Hematopoietic multipotent progenitor cell treated with erythropoietin and hydrocortisone succinate and interleukin-3 and kit ligand, for 6 days (in vitro differentiated cells): ENCODE measurements at regions not wholly inside any gene's neighbourhood (a gene's known extent, or its start where the extent isn't known, plus 50 kb on each side); places are given as distances from the start of the nearest gene placed in this dataset.
"Not testable (repeated sequence)": the region's sequence is repeated elsewhere in the genome, so short reads cannot be mapped to it uniquely, and the experiment has no call there.

Experiments used
- DNase-seq: peaks from one replicate; pipeline ENCODE4 v3.0.0-alpha.2; 2015

DNA sequence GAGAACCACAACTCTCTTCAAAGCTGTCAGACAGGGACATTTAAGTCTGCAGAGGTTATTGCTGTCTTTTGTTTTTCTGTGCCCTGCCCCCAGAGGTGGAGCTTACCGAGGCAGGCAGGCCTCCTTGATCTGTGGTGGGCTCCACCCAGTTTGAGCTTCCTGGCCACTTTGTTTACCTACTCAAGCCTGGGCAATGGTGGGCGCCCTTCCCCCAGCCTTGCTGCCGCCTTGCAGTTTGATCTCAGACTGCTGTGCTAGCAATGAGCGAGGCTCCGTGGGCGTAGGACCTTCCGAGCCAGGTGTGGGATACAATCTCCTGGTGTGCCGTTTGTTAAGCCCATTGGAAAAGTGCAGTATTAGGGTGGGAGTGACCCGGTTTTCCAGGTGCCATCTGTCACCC is 822.1 kb downstream of the KCNMA1 start:
- DNase-seq = not testable (repeated sequence)

DNA sequence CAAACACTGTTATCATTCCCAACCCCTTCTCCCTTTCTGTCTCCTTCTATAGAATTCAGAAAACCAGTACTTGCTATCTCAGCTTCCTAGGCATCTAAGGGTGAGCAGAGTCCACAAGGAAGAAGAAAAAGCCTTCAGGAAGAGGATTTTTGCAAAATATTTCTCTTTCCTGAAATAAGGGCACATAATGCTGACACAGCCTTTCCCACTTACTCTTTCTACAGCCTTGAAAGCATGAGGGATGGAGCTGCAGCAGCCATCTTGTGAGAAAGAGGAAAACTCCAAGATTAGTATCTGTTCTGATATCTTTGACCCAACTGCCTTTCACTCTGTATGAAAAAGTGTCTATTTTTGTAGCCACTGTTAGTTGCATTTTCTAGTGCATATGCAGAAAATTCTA is 826.2 kb downstream of the KCNMA1 start:
- no peak for DNase-seq

DNA sequence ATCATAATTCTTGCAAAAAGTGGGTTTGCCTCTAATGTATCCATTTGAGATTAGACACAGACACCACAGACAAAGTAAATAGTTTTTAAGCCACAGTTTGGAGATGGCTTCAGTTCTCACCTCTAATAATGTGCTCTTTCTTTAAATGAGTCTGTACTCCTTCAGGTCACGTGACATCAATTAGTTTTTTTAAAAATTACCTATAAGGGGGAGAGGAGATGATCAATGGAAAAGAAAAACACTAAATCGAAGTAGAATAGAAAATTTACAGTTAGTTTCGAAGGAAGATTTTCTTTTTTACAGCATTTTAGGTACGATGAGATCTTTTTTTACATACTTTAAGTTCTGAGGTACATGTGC is 849.2 kb downstream of the KCNMA1 start:
- DNase-seq = no peak

DNA sequence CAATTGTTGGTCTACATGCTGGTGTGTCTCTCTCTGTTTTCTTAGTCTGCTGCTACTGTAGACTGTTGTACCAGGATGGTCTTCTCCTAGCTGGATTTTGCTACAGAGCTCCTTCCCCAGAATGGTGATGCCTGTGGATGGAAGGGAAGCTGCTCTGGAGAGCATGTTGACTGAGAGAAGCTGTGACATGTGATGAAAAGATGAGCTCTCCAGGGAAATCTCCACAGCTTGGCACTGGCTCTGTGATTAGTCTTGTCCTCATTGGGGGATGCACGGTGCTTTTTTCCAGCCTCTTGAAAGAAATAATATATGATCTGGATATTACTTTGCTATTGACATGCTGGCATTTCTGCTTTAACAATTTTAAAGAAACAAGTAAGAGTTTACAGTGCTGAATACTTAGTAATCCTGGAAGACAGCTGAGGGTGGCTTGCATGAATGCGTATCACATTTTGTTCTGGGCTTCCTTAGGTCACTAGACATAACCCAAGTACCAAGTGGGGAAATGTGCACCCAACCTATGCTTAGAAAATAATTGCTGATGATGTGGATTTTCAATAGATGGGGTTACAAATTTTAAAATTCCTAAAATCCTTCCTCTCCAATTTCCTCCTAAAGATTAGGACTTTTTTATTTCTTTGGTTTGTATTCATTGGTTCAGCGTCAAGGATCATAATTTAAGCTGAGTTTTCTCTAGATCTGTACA is 849.7 kb downstream of the KCNMA1 start:
- DNase-seq = no peak

DNA sequence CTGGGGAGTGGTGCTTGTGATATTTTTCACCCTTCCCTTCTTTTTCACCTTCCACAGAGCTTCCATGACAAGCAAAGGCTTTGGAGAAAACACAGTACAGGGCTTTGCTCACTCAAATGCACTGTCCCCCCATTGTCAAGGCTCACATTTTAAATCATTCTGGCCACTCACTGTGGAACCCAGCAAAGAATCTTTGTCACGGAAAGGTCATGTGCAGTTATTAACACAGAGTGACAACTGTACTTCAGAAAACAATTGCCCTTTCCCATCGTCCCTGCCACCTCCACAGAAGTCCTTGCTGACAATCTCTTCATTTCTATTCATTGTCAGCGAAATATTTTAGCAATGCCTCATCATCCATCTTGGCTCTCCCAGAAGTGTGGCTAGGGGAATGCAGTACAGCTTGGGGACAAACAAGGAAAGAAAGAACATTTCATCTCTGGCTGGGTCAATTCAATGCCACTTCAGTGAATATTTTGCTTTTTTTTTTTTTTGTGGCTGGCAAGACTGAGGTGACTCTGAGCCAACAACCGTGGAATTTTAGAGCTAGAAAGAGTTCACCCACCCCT is 851.0 kb downstream of the KCNMA1 start:
- no peak for DNase-seq

DNA sequence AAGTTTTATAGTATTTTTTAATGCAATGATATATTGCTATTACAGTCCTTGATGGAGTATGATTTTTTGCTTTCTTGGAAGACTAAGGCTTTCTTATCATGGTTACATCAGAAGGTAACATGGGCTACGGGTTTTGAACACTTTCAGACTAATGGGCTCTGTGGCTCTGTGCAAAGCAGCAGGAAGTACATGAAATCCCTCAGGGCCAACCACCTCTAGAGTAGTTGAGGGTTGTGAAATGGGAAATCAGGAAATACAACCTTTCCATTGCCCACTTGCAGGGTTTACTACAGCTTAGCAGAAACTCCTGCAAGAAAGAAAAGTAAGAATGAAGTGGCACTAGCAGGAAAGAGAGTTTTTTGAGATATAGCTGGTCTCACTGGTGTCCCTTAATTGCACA is 853.5 kb downstream of the KCNMA1 start:
- DNase-seq = peak; percentile 2

DNA sequence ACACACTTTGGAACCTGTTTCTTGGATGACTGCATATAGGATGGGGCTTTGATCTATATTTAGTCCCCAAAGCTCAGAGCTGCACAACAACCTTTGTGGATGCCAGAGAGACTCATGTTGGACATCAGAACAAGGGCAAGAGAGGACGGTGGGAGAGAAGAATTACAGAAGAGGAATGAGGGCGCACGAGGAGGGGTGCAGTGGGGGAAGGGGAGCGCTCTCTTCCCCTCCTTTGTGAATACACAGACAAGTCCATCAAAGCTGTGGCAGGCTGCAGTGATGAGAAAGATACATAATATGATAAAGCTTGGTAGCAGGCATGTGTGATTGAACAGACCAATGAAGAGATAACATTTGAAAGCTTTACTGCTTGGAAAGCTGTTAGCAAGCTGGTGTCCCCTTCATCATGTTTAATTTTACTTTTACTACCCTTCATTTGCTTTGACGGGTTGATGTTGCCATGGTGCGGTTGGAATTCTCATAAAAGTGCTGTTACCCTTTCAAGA is 857.8 kb downstream of the KCNMA1 start:
- no peak for DNase-seq

DNA sequence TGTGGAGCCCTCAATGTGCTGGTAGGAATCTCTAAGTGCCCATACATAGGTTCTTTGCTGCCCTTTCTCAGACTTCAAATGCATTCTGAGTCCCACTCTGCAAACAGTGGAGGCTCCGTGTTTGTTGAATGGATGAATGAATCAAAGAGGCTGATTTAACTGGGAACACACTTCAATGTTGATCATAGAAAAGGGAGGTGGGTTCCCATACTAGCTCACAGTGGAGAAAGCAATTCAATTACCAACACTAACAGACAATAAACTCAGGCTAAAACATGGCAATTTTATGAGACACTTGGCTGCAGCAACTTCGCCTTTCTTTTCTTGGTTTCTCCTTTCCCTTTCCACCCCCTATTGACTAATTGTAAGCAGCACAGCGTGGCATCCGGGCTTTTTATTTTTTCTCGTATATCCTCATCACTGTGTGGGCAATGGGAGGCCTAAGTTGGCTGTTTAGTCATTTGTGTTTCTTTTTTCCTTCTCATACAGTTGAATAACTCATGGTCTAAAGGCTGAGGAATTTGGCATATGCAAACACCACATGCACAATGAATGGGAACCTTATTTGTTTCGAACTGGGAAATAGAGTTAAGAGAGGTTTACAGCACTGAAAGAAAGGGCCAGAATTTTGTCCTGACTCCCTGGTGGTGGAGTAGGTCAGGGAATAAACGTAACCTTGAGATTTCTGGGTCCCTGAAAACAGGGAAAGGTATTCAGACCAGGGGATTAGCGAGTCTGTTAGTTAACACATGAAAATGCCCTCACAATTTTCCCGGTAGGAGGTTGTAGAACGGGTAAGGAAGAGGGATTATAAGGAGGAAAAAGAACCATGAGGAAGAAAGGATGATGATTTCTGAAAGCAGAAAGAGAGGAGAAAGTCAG is 858.5 kb downstream of the KCNMA1 start:
- no peak for DNase-seq

DNA sequence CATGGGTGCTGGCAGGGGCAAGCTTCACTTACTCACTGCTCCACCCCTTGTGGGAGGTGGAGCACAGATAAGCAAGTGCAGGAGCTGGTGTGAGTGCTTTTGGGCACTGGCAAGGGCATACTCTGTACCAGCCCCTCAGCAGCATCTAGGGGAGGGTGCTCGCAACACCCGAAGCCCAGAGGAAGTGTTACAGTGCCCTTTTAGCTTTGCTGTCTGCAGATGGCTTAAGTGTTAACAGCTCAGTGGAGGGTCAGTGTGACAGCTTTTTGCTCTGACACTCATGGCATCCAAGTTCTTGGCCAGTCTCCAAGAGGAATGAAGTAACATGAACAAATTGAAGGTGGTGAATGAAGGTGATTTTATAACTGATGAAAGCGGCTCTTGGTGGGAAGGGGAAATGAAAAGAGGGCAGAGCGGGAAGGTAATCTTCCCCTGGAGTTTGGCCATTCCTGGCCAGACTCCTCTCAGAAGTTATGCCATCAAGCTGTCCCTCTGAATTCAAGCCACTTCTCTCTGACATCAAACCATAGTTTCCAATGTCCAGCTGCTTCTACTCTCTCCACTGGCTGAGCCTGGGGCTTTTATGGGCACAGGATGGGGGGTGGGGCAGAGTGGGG is 862.5 kb downstream of the KCNMA1 start:
- no peak for DNase-seq

DNA sequence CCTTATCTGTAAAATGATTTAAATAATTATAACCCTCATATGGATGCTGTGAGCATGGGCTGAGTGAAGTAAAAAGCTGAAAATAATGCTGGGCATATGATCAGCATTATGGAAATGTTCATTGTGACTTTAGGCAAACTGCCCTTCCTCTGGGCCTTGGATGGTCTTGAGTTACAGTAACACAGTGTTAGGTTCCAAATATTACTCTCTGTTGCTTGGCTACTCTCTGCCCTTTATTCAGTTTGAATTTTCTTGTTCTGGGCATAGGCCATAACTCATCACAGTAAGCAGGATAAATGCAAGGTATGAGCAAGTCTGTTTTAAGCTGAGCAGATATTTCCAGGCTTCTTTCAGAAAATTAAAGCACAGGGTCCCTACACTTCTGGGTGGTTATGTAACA is 868.0 kb downstream of the KCNMA1 start:
- no peak for DNase-seq

DNA sequence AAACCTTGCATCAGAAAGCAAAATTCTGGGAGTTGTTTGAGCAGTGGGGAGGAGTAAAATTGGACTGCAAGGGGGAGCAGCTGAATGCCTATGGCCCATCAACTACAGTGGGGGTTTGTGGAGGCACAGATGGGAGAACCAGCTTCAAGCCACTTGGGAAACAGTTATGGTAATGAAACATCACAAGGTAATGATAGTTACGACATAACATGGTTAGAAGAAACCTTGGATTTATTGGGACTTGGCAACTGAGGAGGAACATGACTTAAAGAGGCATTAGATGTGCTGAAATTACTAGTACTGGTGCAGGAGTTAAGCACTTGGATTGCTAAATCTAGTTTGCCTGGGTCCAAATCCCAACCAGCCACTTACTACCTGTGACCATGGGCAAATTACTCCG is 868.4 kb downstream of the KCNMA1 start:
- no peak for DNase-seq

DNA sequence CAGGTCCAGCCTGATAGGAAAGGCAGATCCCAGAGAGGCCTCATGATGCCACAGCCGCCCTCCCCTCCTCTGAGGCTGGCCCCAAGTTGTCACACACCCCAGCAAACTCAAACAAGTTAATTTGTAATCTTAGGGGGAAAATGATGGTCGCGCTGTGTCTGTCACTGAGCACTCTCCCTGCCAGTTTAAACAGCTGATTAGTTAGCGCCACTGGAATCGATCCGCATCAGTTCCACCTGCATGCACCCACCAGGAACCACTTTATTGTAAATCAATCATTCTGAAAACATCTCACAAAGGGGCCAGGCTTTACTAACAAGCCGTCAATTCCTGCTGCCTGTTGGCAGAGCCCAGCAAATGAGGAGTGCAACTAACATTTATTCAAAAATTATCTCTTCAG is 870.9 kb downstream of the KCNMA1 start:
- no peak for DNase-seq

DNA sequence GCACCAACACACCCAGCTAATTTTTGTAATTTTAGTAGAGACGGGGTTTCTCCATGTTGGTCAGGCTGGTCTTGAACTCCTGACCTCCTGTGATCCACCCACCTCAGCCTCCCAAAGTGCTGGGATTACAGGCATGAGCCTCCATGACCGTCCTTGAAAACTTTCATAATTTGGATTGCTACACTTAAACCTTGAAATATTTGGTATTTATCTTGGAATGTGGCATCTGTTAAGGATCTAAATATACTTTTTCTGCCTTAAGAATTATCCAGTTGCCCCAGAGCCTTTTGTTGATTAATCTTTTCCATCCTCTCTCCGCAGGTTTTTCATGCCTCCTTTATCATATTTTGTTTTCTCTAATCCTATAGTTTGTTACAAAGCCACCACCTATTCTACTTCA is 872.7 kb downstream of the KCNMA1 start:
- not testable (repeated sequence) for DNase-seq

DNA sequence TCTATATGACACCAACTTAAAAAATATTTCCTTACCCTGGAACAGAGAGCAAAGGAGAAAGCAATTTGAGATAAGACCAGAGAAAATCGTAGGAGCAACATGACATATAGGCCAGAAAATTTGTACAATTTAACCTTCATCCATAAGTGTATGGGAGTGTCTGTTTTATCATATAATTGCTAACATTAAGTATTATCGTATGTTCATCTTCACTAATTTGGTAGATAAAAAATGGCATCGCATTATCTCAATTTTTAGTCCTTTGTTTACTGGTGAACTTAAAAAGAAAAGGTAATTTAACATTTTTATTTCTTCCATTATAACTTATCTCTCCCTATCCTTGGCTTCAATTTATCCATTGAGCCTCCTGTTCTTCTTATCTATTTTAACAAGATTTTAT is 873.4 kb downstream of the KCNMA1 start:
- no peak for DNase-seq

DNA sequence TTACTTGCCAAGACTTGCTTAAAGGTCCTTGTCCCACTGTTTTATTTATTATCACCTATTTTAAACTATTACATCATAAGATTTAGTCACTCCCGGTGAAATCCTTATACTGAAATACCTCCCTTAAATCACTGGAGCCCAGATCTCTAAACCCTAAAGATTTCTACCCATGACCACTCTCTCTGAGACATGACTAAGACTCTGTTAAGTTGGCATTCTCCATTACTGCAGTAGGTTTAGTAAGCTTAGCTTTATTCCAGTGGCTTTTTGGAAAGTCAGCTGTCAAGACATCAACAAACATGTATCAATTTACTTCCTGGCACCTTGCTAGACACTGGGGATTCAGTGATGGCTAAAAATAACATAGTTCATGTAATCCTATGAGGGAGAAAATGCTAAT is 874.2 kb downstream of the KCNMA1 start:
- DNase-seq = no peak

DNA sequence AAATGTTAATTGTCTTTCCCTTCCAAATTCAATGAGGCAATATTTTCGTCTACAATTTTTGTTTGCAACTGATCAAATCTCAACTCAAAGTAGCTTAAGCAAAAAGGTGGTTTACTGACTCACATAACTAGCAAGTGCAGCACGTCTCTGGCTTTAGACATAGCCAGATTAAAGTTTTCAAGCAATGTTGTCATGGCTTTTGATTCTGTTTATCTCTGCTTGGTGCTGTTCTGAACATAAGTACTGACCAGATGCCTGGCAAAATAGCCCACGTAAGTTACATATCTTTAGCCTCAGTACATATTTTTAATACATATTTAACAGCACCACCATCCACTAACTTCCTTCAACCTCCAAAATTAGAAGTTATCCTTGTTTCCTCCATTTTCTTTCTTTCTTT is 877.9 kb downstream of the KCNMA1 start:
- DNase-seq = no peak

DNA sequence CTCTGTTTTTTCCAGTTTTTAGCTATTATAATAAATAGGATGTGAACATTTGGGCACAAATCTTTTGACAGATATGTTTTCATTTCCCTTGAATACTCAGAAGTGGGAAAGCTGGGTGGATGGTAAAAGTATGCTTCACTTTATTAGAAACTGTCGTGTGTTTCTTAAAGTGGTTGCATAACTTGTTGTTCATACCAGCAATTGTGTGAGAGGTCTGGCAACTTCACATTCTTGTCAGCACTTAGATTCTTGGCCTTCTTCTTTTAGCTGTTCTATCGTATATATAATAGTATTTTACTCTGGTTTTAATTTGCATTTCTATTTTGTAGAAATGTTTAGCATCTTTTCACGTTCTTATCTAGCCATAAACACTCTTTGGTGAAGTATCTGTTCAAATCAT is 894.4 kb downstream of the KCNMA1 start:
- DNase-seq = no peak

DNA sequence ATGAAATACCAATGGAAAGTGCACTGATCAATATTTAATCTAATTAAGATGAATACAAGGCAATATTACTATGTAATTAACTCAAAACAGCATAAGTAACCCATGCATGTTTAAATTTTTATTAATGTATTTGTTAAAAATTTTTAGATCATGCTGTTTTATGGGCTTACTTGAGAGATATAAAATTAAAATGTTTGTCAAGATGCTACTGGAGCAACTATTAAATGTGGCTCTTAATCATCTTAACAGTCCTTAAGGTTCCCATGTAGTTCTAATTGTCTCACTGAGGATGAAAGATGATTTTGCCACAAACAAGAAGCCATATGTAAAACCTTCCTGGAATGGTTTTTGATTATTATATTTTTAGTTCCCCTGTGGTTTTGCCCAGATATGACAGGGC is 897.1 kb downstream of the KCNMA1 start:
- DNase-seq = no peak

DNA sequence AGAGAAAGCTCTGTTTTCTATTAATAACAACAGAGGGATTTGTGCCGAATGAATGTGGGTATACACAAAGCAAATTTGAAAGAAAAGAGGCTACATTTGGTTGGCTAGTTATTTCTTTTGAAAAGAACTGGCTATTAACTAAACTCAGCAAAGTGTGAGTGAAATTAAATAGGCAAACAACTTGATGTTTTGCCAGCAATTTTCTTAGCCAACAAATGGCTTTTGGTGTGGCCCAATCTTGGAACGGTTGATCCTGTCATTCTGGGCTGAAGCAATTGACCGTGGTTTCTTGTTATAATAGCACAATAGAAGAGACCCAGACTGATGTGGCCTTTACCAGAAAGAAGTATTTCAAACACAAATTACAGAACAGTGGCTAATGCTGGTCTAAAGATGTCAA is 898.6 kb downstream of the KCNMA1 start:
- no peak for DNase-seq

DNA sequence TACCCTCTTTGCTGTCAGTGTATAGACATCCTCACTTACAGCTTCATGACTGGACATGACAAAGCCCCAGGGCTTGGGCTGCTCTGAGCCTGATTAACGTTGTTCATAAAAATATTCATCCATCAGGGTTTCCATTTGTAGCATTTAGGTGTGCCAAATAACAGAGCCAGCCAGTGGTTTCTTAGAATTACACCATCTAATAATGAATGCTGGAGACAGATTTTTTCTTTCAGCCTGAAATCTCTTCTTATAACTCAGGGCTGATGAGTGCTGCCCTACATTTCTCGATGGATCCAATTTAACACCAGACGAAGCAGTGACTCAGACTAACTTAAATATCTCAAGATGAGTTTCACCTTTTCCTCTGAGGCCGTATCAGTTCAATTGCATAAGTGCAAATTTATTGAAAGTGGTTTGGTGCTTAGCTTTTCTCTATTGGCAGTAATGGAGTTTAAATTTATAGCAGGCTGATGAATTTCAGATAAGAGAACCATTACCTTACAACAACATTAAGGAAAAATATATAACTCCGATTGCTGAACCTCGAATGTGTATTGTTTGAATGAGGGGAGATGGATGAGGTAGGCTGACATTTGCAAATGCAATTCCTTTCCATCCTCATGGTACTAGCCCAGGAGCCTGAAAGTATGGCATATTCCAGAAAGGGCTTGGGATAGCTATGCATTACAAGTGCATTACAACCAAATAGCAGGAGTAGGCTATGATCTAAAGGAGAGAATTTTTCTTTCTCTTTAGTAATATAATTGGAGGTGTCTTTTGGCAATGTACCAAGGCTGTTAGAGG is 900.6 kb downstream of the KCNMA1 start:
- DNase-seq = no peak

DNA sequence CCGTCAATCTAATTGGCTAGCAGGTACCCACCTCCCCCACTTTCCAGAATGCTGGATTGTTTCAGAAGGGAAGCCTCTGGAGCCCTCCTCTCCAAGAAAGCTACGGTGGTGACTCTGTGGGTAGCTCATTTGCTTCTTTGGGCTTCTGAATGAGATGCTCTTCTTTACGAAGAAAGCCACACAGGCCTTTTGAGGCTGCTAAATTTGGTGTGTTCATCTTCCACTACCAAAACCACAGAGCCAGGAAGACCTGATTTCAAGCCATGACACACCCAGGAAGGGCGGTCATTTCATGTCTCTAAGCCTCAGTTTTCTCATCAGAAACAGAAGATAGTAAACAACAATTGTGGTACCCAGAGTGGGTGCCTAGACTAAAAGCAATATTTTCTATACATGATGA is 901.2 kb downstream of the KCNMA1 start:
- DNase-seq = no peak

DNA sequence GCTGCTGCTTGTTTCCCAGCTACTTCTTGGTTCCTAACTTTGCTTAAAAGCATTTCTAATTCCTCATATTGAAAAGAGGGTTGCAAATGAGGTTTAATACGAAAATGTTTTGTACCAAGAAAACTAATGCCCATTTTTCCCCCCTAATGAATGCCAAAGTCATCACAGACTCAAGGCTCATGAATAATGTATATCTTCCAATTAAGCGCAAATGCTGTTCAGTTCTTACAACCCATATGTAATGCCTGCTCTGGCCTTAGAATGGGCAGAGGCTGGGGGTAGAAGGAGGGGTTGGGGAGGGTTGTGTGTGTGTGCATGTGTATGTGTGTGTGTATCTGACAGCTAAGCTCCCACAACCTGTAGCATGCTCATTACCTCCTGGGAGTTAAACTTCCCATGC is 901.7 kb downstream of the KCNMA1 start:
- no peak for DNase-seq

DNA sequence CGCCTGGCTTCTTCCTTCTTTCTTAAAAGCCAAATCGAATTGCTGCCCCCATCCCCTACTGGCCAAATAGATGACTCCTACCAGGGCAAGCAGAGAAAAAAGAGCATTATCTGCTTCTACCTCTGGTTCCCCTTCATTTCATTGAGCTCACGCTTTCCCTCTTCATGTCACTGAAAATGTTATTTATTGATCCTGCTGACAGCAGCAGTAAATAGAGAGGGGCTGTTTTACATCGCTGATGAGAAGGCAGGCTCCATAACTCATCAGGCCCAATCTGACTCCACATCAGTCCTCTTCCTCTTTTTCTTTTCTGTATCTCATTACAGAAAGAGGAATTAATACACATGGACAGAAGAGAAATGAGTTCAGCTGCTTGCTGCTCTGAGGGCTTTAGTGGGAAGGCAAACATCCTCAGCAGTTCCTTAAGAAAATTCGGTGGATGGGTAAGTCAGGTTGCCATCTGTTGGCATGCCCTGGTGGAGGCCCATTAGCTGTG is 904.1 kb downstream of the KCNMA1 start:
- DNase-seq = peak; percentile 4
